ENCODE measurements at regions not wholly inside any gene's neighbourhood (a gene's known extent, or its start where the extent isn't known, plus 50 kb on each side); places are given as distances from the start of the nearest gene placed in this dataset.
A peak's percentile ranks its signal among the peaks of the same experiment; 100 is the strongest.

GRCh38 chr10:4662576-4663161 lies 163.3 kb upstream of the AKR1E2 start:
- peak overlapping the region; percentile 79 to 88 (median 83) for H3K27ac ChIP-seq
- 69 to 76% methylated on average over 9 of the region's 9 CpGs for WGBS, 2 donors

DNA sequence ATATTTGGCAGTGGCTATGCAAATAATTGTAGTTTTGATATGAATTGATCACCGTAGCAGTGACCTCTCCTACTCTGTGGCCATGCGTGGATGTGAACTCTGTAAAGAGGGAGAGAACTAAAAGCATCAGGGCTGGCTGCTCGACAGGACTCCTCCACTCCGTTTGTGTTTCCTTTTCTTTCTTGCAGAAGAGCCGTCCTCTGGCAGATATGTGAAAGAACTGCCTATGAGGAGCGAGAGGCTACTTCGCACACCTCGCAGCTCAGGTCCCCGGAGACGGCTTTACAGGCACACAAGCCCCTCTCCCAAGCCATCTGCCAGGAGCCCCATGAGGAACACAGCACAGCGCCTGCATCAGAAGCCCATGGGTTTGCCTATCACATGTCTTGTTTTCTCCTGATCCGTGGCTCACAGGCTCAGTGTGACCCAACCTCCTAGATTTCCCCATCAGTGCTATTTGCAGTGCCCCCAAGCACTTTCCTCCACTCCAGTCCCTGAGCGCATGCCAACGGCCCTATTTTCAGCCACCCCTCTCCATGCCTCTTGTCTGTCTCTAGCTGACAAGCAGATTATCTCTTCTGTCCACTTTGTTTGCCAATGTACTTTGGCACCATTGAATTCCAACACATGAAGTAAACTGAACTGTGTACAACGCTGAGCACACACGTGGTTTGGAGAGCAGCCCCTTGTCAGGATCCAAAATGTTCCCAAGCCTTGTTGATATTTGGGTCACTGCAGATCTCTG lies 164.3 kb upstream of the AKR1E2 start:
- Histone ChIP-seq H3K9me3 (no peaks in the 10 kb centered on the region), H3K27ac (peak overlapping the region in 2 of 3 donors; percentile 79 to 83), H3K27me3 (no peaks in the 10 kb centered on the region), H3K4me1 (peaks cover 17 to 40% of the 10 kb centered on the region in 2 donors), H3K36me3 (no peaks in the 10 kb centered on the region), H3K4me3 (replicated peaks in 1 of 3) (no peak overlapping the region)
- intact Hi-C loops (cut with DNase I), result loop anchor here (10.0 kb wide), 1 partner anchor 877 kb away; the partner anchor contains the start of gene KLF6
- DNase-seq, result peak; percentile 69 to 80
- WGBS, 2 donors, result 25 to 43% methylated on average over 16 of the region's 16 CpGs
- TF ChIP-seq, protein P1, sequence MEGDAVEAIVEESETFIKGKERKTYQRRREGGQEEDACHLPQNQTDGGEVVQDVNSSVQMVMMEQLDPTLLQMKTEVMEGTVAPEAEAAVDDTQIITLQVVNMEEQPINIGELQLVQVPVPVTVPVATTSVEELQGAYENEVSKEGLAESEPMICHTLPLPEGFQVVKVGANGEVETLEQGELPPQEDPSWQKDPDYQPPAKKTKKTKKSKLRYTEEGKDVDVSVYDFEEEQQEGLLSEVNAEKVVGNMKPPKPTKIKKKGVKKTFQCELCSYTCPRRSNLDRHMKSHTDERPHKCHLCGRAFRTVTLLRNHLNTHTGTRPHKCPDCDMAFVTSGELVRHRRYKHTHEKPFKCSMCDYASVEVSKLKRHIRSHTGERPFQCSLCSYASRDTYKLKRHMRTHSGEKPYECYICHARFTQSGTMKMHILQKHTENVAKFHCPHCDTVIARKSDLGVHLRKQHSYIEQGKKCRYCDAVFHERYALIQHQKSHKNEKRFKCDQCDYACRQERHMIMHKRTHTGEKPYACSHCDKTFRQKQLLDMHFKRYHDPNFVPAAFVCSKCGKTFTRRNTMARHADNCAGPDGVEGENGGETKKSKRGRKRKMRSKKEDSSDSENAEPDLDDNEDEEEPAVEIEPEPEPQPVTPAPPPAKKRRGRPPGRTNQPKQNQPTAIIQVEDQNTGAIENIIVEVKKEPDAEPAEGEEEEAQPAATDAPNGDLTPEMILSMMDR (IDR thresholded peaks at IDR 0.05), result no peak
- peak in 1 of 2 donors; percentile 12 for TF ChIP-seq POLR2A (IDR thresholded peaks at IDR 0.05)

More at GRCh38 chr10:4662576-4663161, 163.3 kb upstream of the AKR1E2 start:
- Histone ChIP-seq H3K4me3 (replicated peaks in 1 of 3) (no peak overlapping the region), H3K36me3 (no peaks in the 10 kb centered on the region), H3K4me1 (peaks cover 17 to 40% of the 10 kb centered on the region in 2 donors), H3K27me3 (no peaks in the 10 kb centered on the region), H3K9me3 (no peaks in the 10 kb centered on the region)
- DNase-seq, result peak in 1 of 2 donors; percentile 14
- TF ChIP-seq, protein P1 (IDR thresholded peaks at IDR 0.05), result no peak
- TF ChIP-seq POLR2A (IDR thresholded peaks at IDR 0.05), result no peak
- intact Hi-C loops (cut with DNase I), result loop anchor here (10.0 kb wide), 1 partner anchor 878 kb away; the partner anchor contains the start of gene KLF6

DNA sequence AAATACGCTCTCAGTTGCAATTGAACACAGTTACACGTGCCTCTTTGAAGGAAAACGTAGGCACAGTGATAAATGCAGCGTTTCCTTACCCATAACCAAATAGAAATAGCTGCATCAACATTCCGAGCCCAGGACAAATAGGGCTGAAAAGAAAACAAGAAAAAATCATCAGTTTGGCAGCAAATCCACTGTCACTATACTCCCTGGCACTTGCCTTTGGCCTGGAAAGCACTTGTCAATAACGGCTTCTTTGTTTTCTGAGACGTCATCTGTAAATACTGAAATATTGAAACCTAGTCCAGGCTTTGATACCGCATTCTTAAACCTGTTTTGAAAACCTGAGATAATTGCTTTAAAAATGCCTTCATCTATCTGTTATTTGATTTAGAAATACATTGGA lies 167.2 kb upstream of the AKR1E2 start:
- Histone ChIP-seq H3K36me3 (no peaks in the 10 kb centered on the region), H3K27ac (no peak overlapping the region)

DNA sequence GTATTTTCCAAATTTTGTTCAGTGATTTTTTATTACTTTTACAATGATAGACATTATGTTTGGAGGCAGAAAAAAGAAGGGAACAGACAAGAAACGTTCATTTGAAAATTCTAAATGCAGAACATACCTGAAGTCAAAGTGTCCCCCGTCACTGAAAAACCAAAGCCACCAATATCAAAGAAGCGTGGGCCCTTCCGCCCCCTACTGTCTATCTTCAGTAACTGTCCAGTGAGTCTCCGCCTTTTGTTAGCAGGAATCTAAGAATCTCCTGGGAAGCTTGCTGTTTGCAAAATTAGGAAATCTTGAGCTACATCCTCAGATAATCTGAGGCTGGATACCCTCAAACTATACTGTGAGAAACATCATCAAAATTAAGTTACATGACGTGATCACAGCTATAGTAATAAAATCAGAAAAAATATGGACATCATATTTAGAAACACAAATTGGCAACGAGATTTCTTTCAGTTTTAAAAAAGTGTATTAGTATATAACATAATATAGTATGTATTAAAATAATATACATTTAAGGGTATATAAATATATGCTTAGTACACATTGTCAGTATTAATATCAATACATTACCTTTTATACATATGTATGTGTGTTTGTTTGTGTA lies 169.3 kb upstream of the AKR1E2 start:
- H3K4me3 ChIP-seq (replicated peaks in 1 of 3), result no peak overlapping the region
- DNase-seq, result peak; percentile 57 to 71
- H3K27me3 ChIP-seq, result no peaks in the 10 kb centered on the region
- TF ChIP-seq POLR2A (IDR thresholded peaks at IDR 0.05), result no peak
- TF ChIP-seq, protein P1 (IDR thresholded peaks at IDR 0.05), result peak; percentile 67 to 92 (median 86)
- H3K4me1 ChIP-seq, result peaks cover 0 to 11% of the 10 kb centered on the region in 2 donors
- no peaks in the 10 kb centered on the region for H3K36me3 ChIP-seq
- H3K27ac ChIP-seq, result no peak overlapping the region
- WGBS, 2 donors, result 18 to 23% methylated on average over 7 of the region's 7 CpGs
- intact Hi-C loops (cut with DNase I), result loop anchor here (10.0 kb wide), 1 partner anchor 142 kb away; no protein-coding TSS in a partner anchor
- no peaks in the 10 kb centered on the region for H3K9me3 ChIP-seq

More for the DNA sequence above, 167.2 kb upstream of the AKR1E2 start:
- Histone ChIP-seq H3K4me3 (replicated peaks in 1 of 3) (no peak overlapping the region), H3K27me3 (no peaks in the 10 kb centered on the region), H3K4me1 (peaks cover 15 to 31% of the 10 kb centered on the region in 2 donors), H3K9me3 (no peaks in the 10 kb centered on the region)
- no peak for TF ChIP-seq POLR2A (IDR thresholded peaks at IDR 0.05)
- TF ChIP-seq, protein P1 (IDR thresholded peaks at IDR 0.05), result no peak
- intact Hi-C loops (cut with DNase I), result loop anchor here (10.0 kb wide), 1 partner anchor 144 kb away; no protein-coding TSS in a partner anchor
- WGBS, 2 donors, result 85 to 89% methylated on average over 8 of the region's 8 CpGs
- no peak for DNase-seq

All from thyroid gland (tissue), 4 donors.